Activated gamma-delta T cell treated with anti-CD3 and anti-CD28 coated beads, Interleukin-2, amount 50 U/mL, for 16 hours (primary cell): ENCODE measurements at regions not wholly inside any gene's neighbourhood (a gene's known extent, or its start where the extent isn't known, plus 50 kb on each side); places are given as distances from the start of the nearest gene placed in this dataset.
"Not testable (repeated sequence)": the region's sequence is repeated elsewhere in the genome, so short reads cannot be mapped to it uniquely, and the experiment has no call there.

Experiments used
- DNase-seq: peaks from one replicate; pipeline ENCODE4 v3.0.0-alpha.2; 2020; ENCODE audit warnings: low read depth

DNA sequence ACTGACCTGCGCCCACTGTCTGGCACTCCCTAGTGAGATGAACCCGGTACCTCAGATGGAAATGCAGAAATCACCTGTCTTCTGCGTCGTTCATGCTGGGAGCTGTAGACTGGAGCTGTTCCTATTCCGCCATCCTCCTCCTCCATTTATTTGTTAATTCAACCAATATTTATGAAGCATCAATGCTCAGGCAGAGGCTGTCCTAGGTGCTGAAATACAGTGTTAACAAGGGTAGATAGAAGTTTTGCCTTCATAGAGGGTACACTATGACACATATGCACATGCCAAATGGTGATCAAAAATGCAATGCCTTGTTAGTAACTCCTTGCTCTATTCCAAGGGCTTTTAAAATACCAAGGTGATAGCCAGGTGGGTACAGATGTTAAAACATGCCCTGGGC is 166.0 kb upstream of the CCL2 start:
- not testable (repeated sequence) for DNase-seq

DNA sequence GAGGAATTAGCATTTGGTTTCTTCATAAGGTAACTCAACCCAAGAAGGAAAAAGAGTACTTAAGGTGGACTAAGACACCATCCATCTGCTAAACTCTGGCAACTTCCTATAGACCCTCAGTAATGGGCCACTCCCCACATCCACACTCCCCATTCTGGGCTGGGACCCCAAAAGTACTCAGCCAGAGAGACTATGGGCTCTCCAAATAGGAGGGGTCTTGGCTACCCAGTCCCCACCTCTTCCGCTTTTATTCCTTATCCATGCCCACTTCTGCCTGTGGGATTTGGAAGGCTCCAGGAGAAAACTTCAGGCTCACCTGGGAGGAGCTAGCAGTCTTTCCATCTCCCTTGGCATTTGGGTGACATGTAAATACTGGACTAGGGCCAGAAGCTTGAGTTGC is 164.5 kb upstream of the CCL2 start:
- no peak for DNase-seq

DNA sequence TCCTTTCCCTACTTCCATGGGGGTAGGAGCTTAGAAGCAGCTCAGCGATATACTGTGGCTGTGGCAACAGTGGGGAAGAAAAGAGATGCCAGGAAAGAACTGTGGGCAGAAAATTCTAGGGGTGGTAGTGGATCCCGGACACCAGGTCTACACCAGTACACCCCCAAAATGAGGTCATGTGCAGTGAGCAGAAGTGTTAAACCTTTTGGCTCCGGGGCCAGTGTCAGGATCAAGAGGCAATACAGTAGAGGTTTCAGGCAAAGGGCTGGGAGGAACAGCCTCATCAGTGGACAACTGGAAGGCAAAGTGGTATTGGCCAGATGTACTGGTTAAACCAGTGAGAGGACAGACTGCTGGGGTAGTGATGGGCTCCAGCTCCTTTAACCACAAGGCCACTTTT is 163.1 kb upstream of the CCL2 start:
- no peak for DNase-seq

DNA sequence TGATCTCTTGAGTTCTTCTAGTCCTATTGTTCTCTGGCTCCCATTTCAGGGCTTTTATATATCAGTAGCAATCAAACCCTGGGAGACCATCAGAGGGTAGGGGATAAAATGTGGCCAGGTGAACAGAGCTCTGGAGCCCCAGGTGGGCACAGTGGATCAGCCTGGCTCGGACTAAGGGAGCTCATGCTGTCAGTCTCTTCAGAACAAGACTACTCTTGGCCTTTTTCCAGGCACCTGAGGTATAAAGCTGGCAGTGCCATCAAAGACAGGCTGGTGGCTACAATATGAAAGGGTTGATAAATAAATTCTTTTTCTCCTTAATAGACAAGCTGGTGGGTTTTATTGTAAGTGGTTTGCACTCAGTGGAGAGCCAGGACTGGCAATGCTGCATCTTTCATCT is 160.0 kb upstream of the CCL2 start:
- DNase-seq: no peak

DNA sequence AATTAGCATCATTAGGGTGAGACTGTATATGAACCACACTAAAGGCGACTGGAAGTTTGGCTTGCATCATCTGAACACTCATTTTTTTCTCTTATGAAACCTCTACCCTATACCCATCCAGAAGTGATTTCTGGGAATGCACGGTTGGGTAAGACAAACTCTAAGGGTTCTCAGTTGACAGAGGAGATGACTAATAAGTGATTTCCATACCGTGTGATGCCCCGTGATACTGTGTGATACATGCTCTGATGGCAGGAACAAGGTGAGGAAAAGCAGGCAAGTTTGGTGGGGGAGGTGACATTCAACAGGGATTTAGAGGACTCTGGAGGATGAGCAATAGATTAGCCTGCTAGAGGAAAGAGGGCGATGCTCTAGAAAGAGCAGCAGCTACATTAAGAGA is 156.4 kb upstream of the CCL2 start:
- no peak for DNase-seq

DNA sequence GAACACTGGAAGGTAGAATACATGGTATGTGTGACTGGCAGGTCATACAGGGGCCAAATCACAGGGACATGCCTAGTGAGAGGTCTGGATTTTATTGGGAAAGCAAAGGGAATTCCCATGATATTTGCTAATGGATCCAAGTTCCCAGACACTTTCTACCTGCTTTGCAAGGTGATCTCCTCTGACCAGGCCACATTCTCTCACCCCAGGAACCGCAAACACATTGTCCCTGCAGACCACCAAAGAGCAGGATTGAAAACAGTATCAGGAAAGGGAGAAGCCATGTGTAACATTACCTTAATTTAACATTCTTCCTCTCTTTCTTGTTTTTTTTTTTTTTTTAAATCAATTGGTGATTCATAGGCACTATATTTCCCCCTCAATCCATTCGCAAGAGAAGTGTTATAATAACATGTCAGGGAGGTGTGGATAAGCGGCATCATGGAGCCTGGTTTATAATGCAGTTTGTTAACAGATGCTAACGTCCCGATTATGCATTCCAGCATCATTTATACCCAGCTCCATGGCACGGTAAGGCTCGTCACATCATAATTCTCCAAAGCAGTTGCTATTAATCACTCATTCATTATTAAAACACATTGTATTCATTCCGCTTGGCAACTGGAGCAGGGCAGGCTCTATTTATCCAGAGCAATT is 155.1 kb upstream of the CCL2 start:
- DNase-seq: no peak

DNA sequence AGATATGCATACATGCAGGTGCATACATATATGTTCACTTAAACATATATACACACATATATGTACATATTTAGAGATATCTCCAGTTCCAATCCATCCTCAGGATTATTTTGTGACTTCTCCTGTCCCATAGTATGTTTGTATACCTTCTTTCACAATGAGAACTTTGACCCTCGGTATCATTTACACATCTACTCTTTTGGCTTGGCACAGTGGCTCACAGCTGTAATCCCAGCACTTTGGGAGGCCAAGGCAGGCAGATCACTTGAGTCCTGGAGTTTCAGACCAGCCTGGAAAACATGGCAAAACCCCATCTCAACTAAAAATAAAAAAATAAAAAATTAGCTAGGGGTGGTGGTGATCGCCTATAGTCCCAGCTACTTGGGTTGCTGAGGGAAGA is 148.1 kb upstream of the CCL2 start:
- no peak for DNase-seq

DNA sequence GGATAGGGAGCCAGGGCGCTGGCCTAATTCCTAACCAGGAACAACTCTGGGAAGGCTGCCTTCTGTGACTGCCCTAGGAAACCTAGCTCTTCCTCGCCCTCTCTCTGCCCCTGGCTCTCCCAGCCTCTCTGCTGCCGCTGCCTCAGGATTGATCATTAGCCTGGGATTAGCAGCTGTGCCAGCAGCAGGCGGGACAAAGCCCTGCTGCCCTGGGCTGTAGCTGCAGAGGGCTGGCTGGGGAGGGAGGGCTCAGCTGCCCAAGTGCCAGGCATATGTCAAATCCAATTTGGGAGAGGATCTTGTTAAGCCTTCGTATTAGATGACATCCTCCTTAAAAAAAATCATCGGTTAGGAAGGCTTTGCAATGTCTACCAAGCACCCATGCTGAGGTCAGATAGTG is 144.8 kb upstream of the CCL2 start:
- DNase-seq: no peak

DNA sequence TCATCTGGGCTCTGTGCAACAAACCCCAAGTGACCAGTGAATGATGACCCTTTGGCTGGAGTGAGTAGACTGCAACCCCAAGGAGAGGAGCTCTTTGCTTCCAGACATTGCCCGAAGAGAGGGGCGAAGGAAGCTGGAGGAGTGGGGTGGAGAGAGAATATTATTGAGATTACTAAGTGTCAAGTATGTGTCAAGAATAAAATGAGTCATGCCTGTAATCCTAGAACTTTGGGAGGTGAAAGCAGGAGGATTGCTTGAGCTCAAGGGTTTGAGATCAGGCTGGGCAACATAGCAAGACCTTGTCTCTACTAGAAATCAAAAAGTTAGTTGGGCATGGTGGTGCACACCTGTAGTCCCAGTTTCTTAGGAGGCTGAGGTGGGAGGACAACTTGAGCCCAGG is 142.0 kb upstream of the CCL2 start:
- no peak for DNase-seq

DNA sequence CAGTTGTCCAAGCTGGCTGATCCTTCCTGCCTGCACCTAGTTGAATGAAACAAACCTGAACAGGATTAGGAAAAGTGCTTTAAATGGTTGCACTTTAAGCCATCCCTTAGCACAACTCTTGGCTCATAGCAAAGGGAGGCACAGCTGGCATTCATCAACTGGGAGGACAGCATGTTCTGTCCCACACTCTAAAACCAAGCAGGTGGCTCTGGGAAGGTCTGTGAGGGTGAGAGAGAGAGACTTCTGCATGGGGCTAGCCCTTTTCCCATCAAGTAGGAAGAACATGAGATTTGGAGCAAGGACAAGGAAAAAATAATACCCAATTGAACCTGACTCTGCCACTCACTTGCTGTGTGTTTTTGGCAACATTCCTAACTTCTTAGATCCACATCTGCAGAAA is 140.9 kb upstream of the CCL2 start:
- DNase-seq: no peak

DNA sequence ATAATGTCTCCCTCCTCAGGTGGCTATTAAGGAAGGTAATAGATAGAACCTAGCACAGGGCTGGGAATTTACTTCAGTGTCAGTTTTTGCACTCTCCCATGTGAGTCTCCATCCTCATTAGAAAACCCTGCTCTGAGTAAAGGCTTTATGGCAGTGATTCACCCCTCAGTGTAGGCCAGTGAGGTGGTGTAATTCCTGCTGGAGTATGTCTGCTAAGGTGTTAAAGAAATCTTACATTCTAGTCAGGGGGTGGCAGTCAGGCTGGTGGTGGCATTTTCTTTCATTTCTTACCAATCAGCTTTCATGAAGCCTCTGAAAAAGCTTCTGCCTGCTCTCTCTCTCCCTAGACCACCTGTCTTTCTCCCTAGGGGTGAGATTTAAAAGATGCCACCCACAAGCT is 138.8 kb upstream of the CCL2 start:
- no peak for DNase-seq

DNA sequence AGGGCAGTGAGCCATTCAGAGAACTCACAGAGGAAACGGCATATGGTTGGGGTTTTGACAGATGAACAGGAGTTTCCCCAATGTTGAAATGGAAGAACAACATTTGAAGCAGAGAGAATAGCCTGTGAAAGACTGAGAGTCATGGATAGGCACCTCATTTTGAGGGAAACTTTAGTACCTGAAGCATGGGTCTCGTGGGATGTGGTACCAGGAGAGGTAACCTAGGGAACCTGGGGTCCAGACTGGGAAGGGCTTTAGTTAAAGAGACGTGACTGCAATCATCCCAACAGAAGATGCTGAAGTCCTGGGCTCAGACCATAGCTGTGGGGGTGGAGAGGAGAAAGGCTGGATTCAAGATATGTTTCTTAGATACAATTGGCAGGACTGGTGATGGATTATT is 137.8 kb upstream of the CCL2 start:
- DNase-seq: no peak

DNA sequence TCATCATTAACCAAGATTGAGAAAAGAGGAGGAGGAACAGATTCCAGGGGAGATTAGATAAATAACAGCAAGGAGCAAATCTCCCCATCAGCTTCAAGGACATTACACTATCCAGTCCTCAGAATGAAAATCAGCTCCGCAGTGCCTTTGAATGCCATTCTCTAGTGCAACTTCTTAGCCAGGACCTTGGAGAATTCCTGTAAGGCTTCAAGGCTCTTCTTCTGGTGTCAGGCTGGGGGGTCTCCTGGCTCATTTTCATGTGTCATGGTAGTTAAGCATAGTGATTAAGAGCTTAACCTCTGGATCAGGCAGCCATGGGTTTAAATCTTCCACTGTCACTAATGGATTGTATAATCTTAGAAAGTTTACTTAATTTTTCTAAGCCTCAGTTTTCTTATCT is 137.3 kb upstream of the CCL2 start:
- DNase-seq: no peak

DNA sequence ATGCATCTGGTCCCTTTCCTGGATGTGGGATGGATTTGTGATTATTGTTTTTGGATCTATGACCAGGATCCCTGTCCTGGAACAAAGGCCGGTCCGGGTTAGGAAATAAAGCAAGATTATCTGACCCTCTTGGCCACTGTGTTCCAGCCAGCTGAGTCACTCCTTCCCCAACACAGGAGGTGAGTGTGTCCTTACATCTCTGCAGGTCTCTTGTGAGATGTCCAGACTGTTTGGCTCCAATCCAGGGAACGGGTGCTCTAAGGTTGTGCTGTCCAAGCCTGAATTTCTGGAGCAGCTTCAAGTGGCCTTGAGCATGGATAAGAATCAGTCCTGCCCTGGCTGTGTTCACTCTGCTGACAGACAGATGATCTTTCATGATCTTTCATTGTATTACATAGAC is 136.5 kb upstream of the CCL2 start:
- no peak for DNase-seq

DNA sequence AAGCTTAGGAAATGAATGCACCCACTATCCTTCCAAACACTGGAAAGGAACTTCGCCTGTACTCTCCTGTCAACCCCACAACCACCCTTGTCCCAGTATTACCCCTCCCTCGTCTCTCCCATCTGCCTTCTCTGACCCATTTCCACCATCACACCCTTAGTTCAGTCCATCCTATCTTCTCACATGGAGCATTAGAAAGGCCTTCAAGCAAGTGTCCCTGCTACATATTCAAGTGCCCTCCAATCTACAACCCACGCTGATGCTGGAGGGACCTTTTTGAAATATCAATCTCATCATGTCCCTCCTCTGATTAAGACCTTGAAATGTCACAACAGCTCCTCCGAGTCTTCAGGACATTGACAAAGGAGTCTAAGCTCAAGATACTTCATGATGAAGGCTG is 133.8 kb upstream of the CCL2 start:
- no peak for DNase-seq

DNA sequence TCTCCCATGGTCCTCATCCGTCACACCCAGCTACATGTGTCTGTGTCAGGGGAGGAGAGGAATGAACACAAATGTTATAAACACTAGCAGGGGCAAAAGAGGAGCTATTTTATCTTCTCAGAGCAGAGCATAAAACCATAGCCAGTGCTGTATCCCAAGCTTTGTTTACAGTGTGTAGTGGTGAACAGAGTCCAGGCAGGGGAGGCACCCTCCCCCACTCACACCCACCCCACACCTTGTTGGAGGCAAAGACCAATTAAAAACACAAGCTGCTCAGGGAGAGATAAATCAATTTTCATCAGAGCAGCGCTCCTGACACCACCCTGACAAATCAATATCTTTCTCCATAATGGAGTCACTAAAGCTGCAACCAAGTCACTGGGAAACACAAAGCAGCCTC is 132.6 kb upstream of the CCL2 start:
- no peak for DNase-seq

DNA sequence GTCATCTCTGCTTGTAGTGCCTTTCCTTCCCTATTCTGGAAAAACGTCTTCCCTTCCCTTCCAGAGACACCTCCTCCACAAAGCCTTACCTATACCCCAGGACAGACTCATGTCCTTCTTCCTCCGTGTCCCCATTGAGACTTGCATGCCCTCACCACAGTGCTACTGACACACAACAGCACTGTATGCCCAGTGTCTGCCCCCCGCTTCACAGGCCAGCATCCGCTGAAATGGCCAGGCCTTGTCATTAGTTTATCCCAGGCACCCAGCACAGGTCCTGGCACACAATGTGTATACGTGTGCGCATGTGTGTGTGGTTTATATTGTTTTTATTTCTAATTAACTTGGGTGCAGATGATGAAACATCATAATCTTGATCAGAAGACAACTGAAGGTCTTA is 130.1 kb upstream of the CCL2 start:
- DNase-seq: no peak

DNA sequence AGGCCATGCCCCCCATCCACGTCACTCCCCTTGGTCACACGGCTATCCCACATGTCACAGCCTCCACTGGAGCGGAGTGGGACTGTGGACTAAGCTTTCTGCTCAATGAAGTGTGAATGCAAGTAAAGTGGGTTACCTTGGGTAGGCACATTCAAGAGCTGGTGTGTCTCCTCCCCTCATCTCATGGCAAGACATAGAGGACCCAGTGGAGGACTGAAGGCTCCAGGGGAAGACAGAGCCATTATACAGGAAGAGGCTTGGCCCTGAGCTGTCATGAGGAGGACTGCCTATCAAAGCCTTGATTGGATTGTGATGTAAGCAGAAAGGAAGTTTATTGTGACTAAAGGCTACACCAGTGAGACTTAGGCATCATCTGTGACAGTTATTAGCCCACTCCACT is 129.2 kb upstream of the CCL2 start:
- no peak for DNase-seq

DNA sequence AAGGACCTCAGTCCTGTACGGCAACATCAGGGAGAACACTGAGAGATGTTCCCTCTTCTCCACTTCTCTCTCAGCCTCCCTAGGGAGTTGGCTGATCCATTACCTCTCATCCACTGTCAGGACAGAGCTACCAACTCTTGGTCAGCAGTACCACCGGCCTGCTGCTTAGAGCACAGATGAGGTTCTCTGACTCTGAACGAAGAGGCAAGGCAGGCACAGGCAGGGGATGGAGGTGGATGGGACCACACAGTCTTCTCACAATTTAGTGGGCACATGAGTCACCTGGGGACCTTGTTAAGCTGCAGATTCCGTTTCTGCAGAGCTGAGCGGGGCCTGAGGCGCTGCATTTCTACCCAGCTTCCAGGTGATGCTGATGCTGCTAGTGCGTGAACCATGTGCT is 128.6 kb upstream of the CCL2 start:
- DNase-seq: no peak

DNA sequence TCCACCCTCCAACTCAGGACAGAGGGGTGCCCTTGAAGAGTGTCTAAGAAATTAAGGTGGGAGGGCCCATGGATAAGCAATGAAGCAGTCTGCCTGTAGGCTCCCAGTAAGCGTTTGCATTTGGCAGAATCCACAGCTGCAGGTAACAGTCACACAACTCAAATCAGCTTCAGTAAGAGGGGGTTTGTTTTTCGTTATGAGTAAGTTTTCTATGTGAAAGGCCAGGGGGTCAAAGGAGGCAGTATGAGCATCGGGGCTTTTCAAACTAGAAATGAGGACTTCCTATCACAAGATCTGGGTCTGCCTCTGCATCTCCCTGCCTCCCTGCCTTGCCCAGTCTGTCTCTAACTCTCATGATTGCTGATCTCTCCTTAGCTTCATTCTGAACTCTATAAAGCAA is 128.1 kb upstream of the CCL2 start:
- DNase-seq: no peak

DNA sequence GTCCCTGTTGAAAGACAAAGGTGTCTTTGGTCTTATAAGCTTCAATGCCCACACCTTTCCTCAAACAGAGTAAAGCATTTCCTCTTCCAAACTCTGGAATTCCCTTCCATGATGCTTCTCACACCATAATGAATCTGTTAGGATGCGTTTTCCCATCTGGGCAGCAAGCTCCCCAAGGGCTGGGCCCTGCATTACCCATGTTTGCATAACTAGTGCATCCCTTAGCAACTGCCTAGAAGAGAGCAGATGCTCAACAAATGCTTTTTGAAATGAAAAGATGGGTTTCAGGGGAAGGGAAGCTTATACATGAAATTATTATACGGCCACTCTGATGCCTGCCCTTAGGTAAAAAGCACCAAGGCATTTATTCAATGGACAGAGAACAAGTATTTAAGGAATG is 124.5 kb upstream of the CCL2 start:
- DNase-seq: no peak

DNA sequence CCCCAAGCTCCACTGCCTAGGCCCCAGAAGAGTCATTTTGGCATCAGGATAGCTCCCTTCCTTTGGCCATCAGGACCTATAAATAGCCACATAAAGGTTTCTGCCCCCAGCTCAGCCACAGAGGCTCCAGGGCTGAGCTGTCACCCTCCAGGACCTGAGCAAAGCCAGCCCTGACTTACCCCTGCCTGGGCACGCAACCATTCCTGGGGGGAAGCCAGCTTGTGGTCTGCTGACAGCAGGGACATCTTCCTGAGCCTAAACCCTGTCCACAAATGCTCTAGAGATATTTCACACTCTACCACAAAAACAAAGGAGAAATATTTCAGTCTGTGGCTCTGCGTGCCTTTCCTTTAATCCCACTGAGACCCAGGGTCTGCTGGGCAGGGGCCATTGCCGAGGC is 123.7 kb upstream of the CCL2 start:
- no peak for DNase-seq

DNA sequence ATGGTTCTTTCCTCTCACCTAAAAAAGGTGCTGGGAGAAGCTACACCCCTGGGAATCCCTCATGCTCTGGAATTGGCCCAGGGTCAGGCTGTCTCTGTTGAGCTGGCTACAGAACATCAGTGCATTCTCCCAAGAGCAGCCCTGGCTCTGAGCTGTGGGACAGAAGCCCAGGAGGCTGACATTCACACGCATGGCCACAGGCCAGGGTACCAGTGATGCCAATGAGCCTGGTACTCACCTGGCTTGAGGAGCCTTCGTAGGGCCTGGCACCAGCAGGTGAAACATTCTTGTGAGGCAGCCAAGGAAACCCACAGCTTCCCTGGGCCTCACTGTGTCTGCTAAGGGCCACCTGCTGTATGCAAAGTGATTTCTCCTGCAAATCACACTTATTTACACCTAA is 121.7 kb upstream of the CCL2 start:
- no peak for DNase-seq

DNA sequence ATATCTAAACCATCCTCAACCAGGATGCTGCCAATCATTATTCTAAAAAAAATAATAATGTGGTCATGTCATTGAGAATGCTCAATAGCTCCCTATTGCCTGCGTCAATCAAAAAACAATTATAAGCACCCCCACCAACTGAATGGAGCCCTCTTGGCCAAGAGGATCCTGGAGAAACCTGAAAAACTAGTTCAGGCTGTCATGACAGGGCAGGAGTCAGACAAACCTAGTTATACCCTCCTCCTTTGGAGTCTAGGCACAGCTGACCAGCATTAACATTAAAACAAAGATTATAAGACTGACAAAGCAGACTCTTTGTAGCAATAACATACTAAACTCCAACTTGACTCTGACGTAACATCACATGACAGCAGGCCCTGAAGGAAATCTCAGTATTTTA is 119.2 kb upstream of the CCL2 start:
- DNase-seq: no peak

DNA sequence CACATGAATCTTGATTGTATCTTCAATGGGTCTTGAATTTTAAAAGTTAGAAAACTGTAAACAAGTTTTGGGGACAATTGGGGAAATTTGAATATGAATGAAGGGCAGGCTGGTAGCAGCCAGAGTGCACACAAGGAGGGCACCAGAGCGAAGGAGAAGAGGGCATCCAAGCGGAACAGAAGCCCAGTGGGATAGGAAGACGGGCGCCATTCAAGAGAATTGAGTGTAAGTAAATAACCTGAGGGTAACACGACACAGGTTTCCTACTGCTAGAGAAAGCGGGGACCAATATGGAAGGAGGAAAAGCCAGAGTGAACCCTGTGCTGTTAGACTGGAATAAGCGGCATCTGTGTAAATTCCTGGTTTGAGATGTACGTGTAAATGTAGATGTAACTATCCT is 115.1 kb upstream of the CCL2 start:
- DNase-seq: no peak
